Panc1 (cell line): ENCODE measurements at regions not wholly inside any gene's neighbourhood (a gene's known extent, or its start where the extent isn't known, plus 50 kb on each side); places are given as distances from the start of the nearest gene placed in this dataset.

Experiments
- CTCF ChIP-seq: fragments of 450-650 bp; IDR thresholded peaks from 2 replicates; pipeline ENCODE4 v1.5.1; 2017; ENCODE audit warnings: mild to moderate bottlenecking
- POLR2AphosphoS5 ChIP-seq: IDR thresholded peaks from 2 replicates; pipeline ENCODE4 v1.6.1; 2012; ENCODE audit warnings: mild to moderate bottlenecking, low read depth, low read length, moderate library complexity
- REST ChIP-seq, 2 experiments: IDR thresholded peaks; 2 replicates each; pipeline ENCODE4 v1.6.1; 2011 to 2012; ENCODE audit warnings: low read depth in 2 of 2, control low read depth in 1 of 2, low read length in 1 of 2, mild to moderate bottlenecking in 1 of 2, moderate library complexity in 1 of 2; ENCODE audit not compliant: insufficient read depth in 1 of 2

GRCh38 chr18:53756610-53756972, 467.9 kb downstream of the MBD2 start:
- TF ChIP-seq CTCF (no peak), POLR2AphosphoS5 (no peak), REST (IDR thresholded peaks at IDR 0.05; ENCODE audit: insufficient read depth in 1 of 2, low read depth in 2 of 2, low read length in 1 of 2) (no peak)
